NB4 (cell line): ENCODE measurements at regions not wholly inside any gene's neighbourhood (a gene's known extent, or its start where the extent isn't known, plus 50 kb on each side); places are given as distances from the start of the nearest gene placed in this dataset.

Experiments
- CTCF ChIP-seq: IDR thresholded peaks from one replicate; pipeline ENCODE4 v1.5.1; 2012; ENCODE audit warnings: low read depth, low read length
- MAX ChIP-seq: IDR thresholded peaks from 2 replicates; pipeline ENCODE4 v1.6.1; 2011; ENCODE audit warnings: low read depth, low read length
- POLR2A ChIP-seq: IDR thresholded peaks from 2 replicates; pipeline ENCODE4 v1.6.1; 2011; ENCODE audit warnings: mild to moderate bottlenecking; ENCODE audit not compliant: insufficient read length; ENCODE audit errors: extremely low read depth

GRCh38 chr2:129050101-129050500, 731.4 kb upstream of the HS6ST1 start:
- no peak for TF ChIP-seq CTCF
- no peak for TF ChIP-seq MAX
- TF ChIP-seq POLR2A = no peak
